Neural cell (in vitro differentiated cells): ENCODE measurements at regions not wholly inside any gene's neighbourhood (a gene's known extent, or its start where the extent isn't known, plus 50 kb on each side); places are given as distances from the start of the nearest gene placed in this dataset.

ENCODE experiments used
- EP300 ChIP-seq: fragments of 450-650 bp; conservative IDR thresholded peaks from 2 replicates; pipeline ENCODE4 v1.6.1; 2014; ENCODE audit warnings: antibody characterized with exemption, mild to moderate bottlenecking, moderate library complexity; ENCODE audit not compliant: poor library complexity, severe bottlenecking
- SMC3 ChIP-seq: fragments of 450-650 bp; conservative IDR thresholded peaks from 2 replicates; pipeline ENCODE4 v1.6.1; 2014; ENCODE audit warnings: antibody characterized with exemption, mild to moderate bottlenecking, moderate library complexity; ENCODE audit not compliant: poor library complexity

GRCh38 chr7:97271619-97272018, 154.1 kb downstream of the SDHAF3 start:
- TF ChIP-seq EP300 (no peak), SMC3 (no peak)
